ENCODE measurements at regions not wholly inside any gene's neighbourhood (a gene's known extent, or its start where the extent isn't known, plus 50 kb on each side); places are given as distances from the start of the nearest gene placed in this dataset.

- TF ChIP-seq HMGXB4 (CRISPR knock-in tag; IDR thresholded peaks at IDR 0.05) (no peak), NFYB (CRISPR knock-in tag; conservative IDR thresholded peaks at IDR 0.05; ENCODE audit: low read depth) (no peak)
These were observed 277.7 kb upstream of the ERBB4 start (continued) for GRCh38 chr2:212816267-212816666.

- Mint-ChIP-seq H3K27ac (no peak overlapping the region), H3K27me3 (ENCODE audit: low read depth) (no peaks in the 10 kb centered on the region), H3K4me1 (no peaks in the 10 kb centered on the region), H3K36me3 (no peaks in the 10 kb centered on the region), H3K9me3 (no peaks in the 10 kb centered on the region), H3K4me3 (no peak overlapping the region)
- POLR2A ChIA-PET = no interaction called here
- CTCF ChIA-PET = no interaction called here
- no peak for ATAC-seq
- DNase-seq (ENCODE audit: low spot score) = no peak
- TF ChIP-seq IRF1 (CRISPR knock-in tag; IDR thresholded peaks at IDR 0.05) = no peak
- no peak for TF ChIP-seq MXD4 (CRISPR knock-in tag; IDR thresholded peaks at IDR 0.05; ENCODE audit: borderline replicate concordance)
- TF ChIP-seq STAT6 (CRISPR knock-in tag; conservative IDR thresholded peaks at IDR 0.05; ENCODE audit: low read depth) = no peak
- TF ChIP-seq ZSCAN18 (CRISPR knock-in tag; IDR thresholded peaks at IDR 0.05) = no peak
- TF ChIP-seq NFE2L1 (CRISPR knock-in tag; IDR thresholded peaks at IDR 0.05) = no peak
- TF ChIP-seq ZNF232 (CRISPR knock-in tag; IDR thresholded peaks at IDR 0.05) = no peak
- no peak for TF ChIP-seq ZMAT4 (CRISPR knock-in tag; IDR thresholded peaks at IDR 0.05)
- no peak for TF ChIP-seq CDX4 (CRISPR knock-in tag; IDR thresholded peaks at IDR 0.05; ENCODE audit: borderline replicate concordance)
- no peak for TF ChIP-seq FOXP1 (CRISPR knock-in tag; IDR thresholded peaks at IDR 0.05; ENCODE audit: borderline replicate concordance)
- no peak for TF ChIP-seq ETV6 (CRISPR knock-in tag; IDR thresholded peaks at IDR 0.05)
- TF ChIP-seq ZNF138 (CRISPR knock-in tag; conservative IDR thresholded peaks at IDR 0.05) = no peak
- no peak for TF ChIP-seq NFYB (CRISPR knock-in tag; conservative IDR thresholded peaks at IDR 0.05; ENCODE audit: low read depth)
- no peak for TF ChIP-seq IRF2 (CRISPR knock-in tag; IDR thresholded peaks at IDR 0.05; ENCODE audit: borderline replicate concordance, low read depth)
- no peak for TF ChIP-seq ZNF425 (CRISPR knock-in tag; conservative IDR thresholded peaks at IDR 0.05)
- TF ChIP-seq ATF1 (CRISPR knock-in tag; IDR thresholded peaks at IDR 0.05) = no peak
- TF ChIP-seq HMGXB4 (CRISPR knock-in tag; IDR thresholded peaks at IDR 0.05) = no peak
- TF ChIP-seq ZNF512 (CRISPR knock-in tag; IDR thresholded peaks at IDR 0.05; ENCODE audit: borderline replicate concordance) = no peak
These were observed 276.9 kb upstream of the ERBB4 start for GRCh38 chr2:212815453-212815852.
